Activated CD8-positive, alpha-beta T cell treated with anti-CD3 and anti-CD28 coated beads for 36 hours (primary cell): ENCODE measurements at regions not wholly inside any gene's neighbourhood (a gene's known extent, or its start where the extent isn't known, plus 50 kb on each side); places are given as distances from the start of the nearest gene placed in this dataset.

Experiments used
- ATAC-seq: fragments of 200-7000 bp; cut with Tn5 transposase; one replicate; pipeline ENCODE4 v1.10.0; 2021; ENCODE audit warnings: mild to moderate bottlenecking, moderate library complexity
- CTCF ChIA-PET: fragments of 350-600 bp; sonication (Branson Sonifier 250); formaldehyde crosslinking; loops from one replicate; lab custom pipeline; 2021; ENCODE audit warnings: antibody characterized with exemption; lab: Charles Lee
- POLR2A ChIA-PET: fragments of 350-600 bp; sonication (Branson Sonifier 250); formaldehyde crosslinking; loops from one replicate; lab custom pipeline; 2021; ENCODE audit warnings: antibody characterized with exemption; lab: Charles Lee
- DNase-seq: peaks from one replicate; pipeline ENCODE4 v3.0.0-alpha.2; 2020
- H3K27ac Mint-ChIP-seq: one replicate; pipeline ENCODE4 v1.8.0; 2021; ENCODE audit warnings: mild to moderate bottlenecking, mixed read lengths
- H3K27me3 Mint-ChIP-seq: one replicate; pipeline ENCODE4 v1.8.0; 2021; ENCODE audit warnings: mixed read lengths
- H3K36me3 Mint-ChIP-seq: one replicate; pipeline ENCODE4 v1.8.0; 2021; ENCODE audit warnings: low read depth, mixed read lengths
- H3K4me1 Mint-ChIP-seq: one replicate; pipeline ENCODE4 v1.8.0; 2021; ENCODE audit warnings: low read depth, mixed read lengths
- H3K4me3 Mint-ChIP-seq: one replicate; pipeline ENCODE4 v1.8.0; 2021; ENCODE audit warnings: mild to moderate bottlenecking, moderate library complexity, mixed read lengths
- H3K9me3 Mint-ChIP-seq: one replicate; pipeline ENCODE4 v1.8.0; 2021; ENCODE audit warnings: mixed read lengths
- intact Hi-C: fragments of 100-400 bp; cut with micrococcal nuclease; formaldehyde crosslinking; loops from one replicate; pipeline ENCODE4 v1.10.0; 2022
- TF ChIP-seq, protein P1 (sequence below): fragments of 200-600 bp; IDR thresholded peaks from one replicate; pipeline ENCODE4 v1.8.0; 2022; ENCODE audit warnings: antibody characterized with exemption, mild to moderate bottlenecking

- CTCF ChIA-PET = no interaction called here
- Mint-ChIP-seq H3K36me3 (no peaks in the 10 kb centered on the region), H3K4me1 (no peaks in the 10 kb centered on the region), H3K27me3 (no peaks in the 10 kb centered on the region), H3K9me3 (peaks cover 4% of the 10 kb centered on the region), H3K4me3 (no peak overlapping the region), H3K27ac (no peak overlapping the region)
- POLR2A ChIA-PET = no interaction called here
- DNase-seq = no peak
- ATAC-seq = no peak
- intact Hi-C loops = no loop called here
- TF ChIP-seq, protein P1, sequence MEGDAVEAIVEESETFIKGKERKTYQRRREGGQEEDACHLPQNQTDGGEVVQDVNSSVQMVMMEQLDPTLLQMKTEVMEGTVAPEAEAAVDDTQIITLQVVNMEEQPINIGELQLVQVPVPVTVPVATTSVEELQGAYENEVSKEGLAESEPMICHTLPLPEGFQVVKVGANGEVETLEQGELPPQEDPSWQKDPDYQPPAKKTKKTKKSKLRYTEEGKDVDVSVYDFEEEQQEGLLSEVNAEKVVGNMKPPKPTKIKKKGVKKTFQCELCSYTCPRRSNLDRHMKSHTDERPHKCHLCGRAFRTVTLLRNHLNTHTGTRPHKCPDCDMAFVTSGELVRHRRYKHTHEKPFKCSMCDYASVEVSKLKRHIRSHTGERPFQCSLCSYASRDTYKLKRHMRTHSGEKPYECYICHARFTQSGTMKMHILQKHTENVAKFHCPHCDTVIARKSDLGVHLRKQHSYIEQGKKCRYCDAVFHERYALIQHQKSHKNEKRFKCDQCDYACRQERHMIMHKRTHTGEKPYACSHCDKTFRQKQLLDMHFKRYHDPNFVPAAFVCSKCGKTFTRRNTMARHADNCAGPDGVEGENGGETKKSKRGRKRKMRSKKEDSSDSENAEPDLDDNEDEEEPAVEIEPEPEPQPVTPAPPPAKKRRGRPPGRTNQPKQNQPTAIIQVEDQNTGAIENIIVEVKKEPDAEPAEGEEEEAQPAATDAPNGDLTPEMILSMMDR = no peak
Measured at GRCh38 chr1:187443939-187444338, 615.2 kb downstream of the PLA2G4A start.

DNA sequence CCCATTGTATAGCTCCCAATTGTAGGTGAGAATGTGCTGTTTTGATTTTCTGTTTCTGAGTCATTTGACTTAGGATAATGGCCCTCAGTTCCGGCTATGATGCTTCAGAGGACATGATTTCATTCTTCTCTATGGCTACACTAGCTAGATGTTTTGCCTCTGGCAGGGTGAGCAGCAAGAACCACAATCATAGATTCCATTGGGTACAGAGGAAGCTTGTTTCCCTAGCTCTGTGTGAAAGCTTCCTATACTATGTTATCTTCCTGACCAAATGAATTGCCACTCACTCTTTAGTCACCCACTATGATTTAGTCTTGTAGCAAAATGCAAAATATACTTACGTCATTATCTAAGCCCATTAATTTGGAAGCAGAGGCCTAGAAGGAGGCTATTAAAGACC lies 616.3 kb downstream of the PLA2G4A start:
- no peaks in the 10 kb centered on the region for H3K36me3 Mint-ChIP-seq
- ATAC-seq (no peak), DNase-seq (no peak)
- POLR2A ChIA-PET = no interaction called here
- no peak overlapping the region for H3K27ac Mint-ChIP-seq
- intact Hi-C loops = no loop called here
- CTCF ChIA-PET = no interaction called here
- H3K9me3 Mint-ChIP-seq = peaks cover 4% of the 10 kb centered on the region
- TF ChIP-seq, protein P1 = no peak
- no peaks in the 10 kb centered on the region for H3K27me3 Mint-ChIP-seq
- no peak overlapping the region for H3K4me3 Mint-ChIP-seq
- no peaks in the 10 kb centered on the region for H3K4me1 Mint-ChIP-seq

DNA sequence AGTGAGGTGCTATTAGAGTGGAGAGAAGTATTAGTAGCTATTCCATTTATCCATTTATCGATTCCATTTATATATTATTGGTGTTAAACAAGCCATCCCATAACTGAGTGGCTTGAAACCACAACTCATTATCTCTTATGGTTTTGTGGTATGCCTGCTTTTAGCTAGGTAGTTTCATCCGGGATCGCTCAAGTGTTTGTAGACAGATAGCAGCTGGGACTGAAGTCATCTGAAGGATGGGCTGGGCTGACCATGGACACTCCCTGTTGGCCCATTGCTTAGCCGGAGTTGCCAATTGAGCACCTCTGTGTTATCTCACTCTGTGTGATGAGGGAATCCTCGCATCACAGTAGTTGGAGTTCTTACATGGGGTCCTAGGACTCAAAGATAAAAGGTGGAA lies 622.5 kb downstream of the PLA2G4A start:
- Mint-ChIP-seq H3K36me3 (no peaks in the 10 kb centered on the region), H3K4me3 (no peak overlapping the region), H3K9me3 (peaks cover 4% of the 10 kb centered on the region), H3K4me1 (no peaks in the 10 kb centered on the region), H3K27me3 (no peaks in the 10 kb centered on the region), H3K27ac (no peak overlapping the region)
- POLR2A ChIA-PET = no interaction called here
- intact Hi-C loops = no loop called here
- DNase-seq (no peak), ATAC-seq (no peak)
- CTCF ChIA-PET = interaction anchor here (1.1 kb wide), 1 partner anchor 12 kb away, joined by 3 read pairs; no protein-coding TSS in a partner anchor
- TF ChIP-seq, protein P1 = no peak

DNA sequence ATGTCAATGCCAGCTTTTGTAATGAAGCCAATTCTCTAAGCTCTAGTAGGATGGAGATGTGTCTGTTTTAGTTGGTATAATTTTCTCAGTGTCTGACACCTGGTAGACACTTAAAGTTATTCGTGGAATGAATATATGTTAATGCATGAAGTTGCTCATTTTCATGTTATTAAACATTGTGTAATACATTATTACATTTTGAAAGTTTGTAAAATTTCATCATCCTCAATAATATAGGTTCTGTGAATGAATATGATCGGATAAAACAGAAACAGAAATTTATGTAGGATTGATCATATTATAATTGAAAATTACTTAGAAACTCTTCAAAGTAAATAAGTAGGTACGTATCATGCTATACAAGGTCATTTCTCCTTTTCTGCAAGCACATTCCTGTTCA lies 625.3 kb downstream of the PLA2G4A start:
- Mint-ChIP-seq H3K27me3 (no peaks in the 10 kb centered on the region), H3K4me1 (no peaks in the 10 kb centered on the region), H3K27ac (no peak overlapping the region), H3K4me3 (no peak overlapping the region), H3K36me3 (no peaks in the 10 kb centered on the region), H3K9me3 (peaks cover 1% of the 10 kb centered on the region)
- TF ChIP-seq, protein P1 = no peak
- no peak for ATAC-seq
- intact Hi-C loops = no loop called here
- ChIA-PET CTCF (no interaction called here), POLR2A (no interaction called here)
- DNase-seq = no peak

- H3K36me3 Mint-ChIP-seq = no peaks in the 10 kb centered on the region
- no peak overlapping the region for H3K4me3 Mint-ChIP-seq
- ChIA-PET CTCF (no interaction called here), POLR2A (no interaction called here)
- no peaks in the 10 kb centered on the region for H3K4me1 Mint-ChIP-seq
- peaks cover 4% of the 10 kb centered on the region for H3K9me3 Mint-ChIP-seq
- H3K27ac Mint-ChIP-seq = no peak overlapping the region
- H3K27me3 Mint-ChIP-seq = no peaks in the 10 kb centered on the region
- intact Hi-C loops = no loop called here
- DNase-seq (no peak), ATAC-seq (no peak)
- TF ChIP-seq, protein P1 = no peak
Measured at GRCh38 chr1:187456446-187456845, 627.7 kb downstream of the PLA2G4A start.
